ENCODE measurements at regions not wholly inside any gene's neighbourhood (a gene's known extent, or its start where the extent isn't known, plus 50 kb on each side); places are given as distances from the start of the nearest gene placed in this dataset.

GRCh38 chr1:110280126-110280525 is 59.1 kb upstream of the RBM15 start:
- H2AFZ ChIP-seq (ENCODE audit: low read length): no peak overlapping the region
- no peaks in the 10 kb centered on the region for H3K36me3 ChIP-seq (ENCODE audit: insufficient read depth, low read length)
- DNase-seq (ENCODE audit: insufficient read length, low spot score, missing footprints): no peak
- H3K4me3 ChIP-seq (ENCODE audit: insufficient read depth, low read length): no peak overlapping the region
- H3K27ac ChIP-seq (ENCODE audit: low read depth, low read length): no peak overlapping the region
- H3K9me3 ChIP-seq (ENCODE audit: low read depth, low read length): no peaks in the 10 kb centered on the region
- H4K20me1 ChIP-seq (ENCODE audit: insufficient read depth, low read length): no peaks in the 10 kb centered on the region
- peaks cover 7% of the 10 kb centered on the region for H3K4me1 ChIP-seq (ENCODE audit: insufficient read depth, low read length)
- no peaks in the 10 kb centered on the region for H3K79me2 ChIP-seq (ENCODE audit: insufficient read depth, low read length)
- TF ChIP-seq, protein P1, sequence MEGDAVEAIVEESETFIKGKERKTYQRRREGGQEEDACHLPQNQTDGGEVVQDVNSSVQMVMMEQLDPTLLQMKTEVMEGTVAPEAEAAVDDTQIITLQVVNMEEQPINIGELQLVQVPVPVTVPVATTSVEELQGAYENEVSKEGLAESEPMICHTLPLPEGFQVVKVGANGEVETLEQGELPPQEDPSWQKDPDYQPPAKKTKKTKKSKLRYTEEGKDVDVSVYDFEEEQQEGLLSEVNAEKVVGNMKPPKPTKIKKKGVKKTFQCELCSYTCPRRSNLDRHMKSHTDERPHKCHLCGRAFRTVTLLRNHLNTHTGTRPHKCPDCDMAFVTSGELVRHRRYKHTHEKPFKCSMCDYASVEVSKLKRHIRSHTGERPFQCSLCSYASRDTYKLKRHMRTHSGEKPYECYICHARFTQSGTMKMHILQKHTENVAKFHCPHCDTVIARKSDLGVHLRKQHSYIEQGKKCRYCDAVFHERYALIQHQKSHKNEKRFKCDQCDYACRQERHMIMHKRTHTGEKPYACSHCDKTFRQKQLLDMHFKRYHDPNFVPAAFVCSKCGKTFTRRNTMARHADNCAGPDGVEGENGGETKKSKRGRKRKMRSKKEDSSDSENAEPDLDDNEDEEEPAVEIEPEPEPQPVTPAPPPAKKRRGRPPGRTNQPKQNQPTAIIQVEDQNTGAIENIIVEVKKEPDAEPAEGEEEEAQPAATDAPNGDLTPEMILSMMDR (IDR thresholded peaks at IDR 0.05; ENCODE audit: extremely low read depth, low read depth, low read length): no peak
- H3K27me3 ChIP-seq (ENCODE audit: insufficient read depth, low read length): peaks cover 2% of the 10 kb centered on the region
- no peak overlapping the region for H3K4me2 ChIP-seq (ENCODE audit: insufficient read depth, low read length)

- Histone ChIP-seq H3K4me3 (ENCODE audit: insufficient read depth, low read length) (no peak overlapping the region), H3K79me2 (ENCODE audit: insufficient read depth, low read length) (no peaks in the 10 kb centered on the region), H3K9me3 (ENCODE audit: low read depth, low read length) (no peaks in the 10 kb centered on the region), H4K20me1 (ENCODE audit: insufficient read depth, low read length) (no peaks in the 10 kb centered on the region), H3K27ac (ENCODE audit: low read depth, low read length) (no peak overlapping the region), H3K4me1 (ENCODE audit: insufficient read depth, low read length) (peaks cover 7% of the 10 kb centered on the region), H3K27me3 (ENCODE audit: insufficient read depth, low read length) (peaks cover 2% of the 10 kb centered on the region), H2AFZ (ENCODE audit: low read length) (no peak overlapping the region), H3K4me2 (ENCODE audit: insufficient read depth, low read length) (no peak overlapping the region), H3K36me3 (ENCODE audit: insufficient read depth, low read length) (no peaks in the 10 kb centered on the region)
- TF ChIP-seq, protein P1 (IDR thresholded peaks at IDR 0.05; ENCODE audit: extremely low read depth, low read depth, low read length): no peak
- DNase-seq (ENCODE audit: insufficient read length, low spot score, missing footprints): no peak
These were observed 58.4 kb upstream of the RBM15 start for GRCh38 chr1:110280804-110281203.

GRCh38 chr1:110281363-110282290 is 57.5 kb upstream of the RBM15 start:
- Histone ChIP-seq H3K79me2 (ENCODE audit: insufficient read depth, low read length) (no peaks in the 10 kb centered on the region), H3K36me3 (ENCODE audit: insufficient read depth, low read length) (no peaks in the 10 kb centered on the region), H3K4me2 (ENCODE audit: insufficient read depth, low read length) (no peak overlapping the region), H4K20me1 (ENCODE audit: insufficient read depth, low read length) (no peaks in the 10 kb centered on the region), H3K27me3 (ENCODE audit: insufficient read depth, low read length) (peaks cover 2% of the 10 kb centered on the region), H2AFZ (ENCODE audit: low read length) (no peak overlapping the region), H3K4me3 (ENCODE audit: insufficient read depth, low read length) (no peak overlapping the region), H3K9me3 (ENCODE audit: low read depth, low read length) (no peaks in the 10 kb centered on the region), H3K4me1 (ENCODE audit: insufficient read depth, low read length) (peaks cover 7% of the 10 kb centered on the region), H3K27ac (ENCODE audit: low read depth, low read length) (no peak overlapping the region)
- TF ChIP-seq, protein P1 (IDR thresholded peaks at IDR 0.05; ENCODE audit: extremely low read depth, low read depth, low read length): no peak
- DNase-seq (ENCODE audit: insufficient read length, low spot score, missing footprints): no peak

DNA sequence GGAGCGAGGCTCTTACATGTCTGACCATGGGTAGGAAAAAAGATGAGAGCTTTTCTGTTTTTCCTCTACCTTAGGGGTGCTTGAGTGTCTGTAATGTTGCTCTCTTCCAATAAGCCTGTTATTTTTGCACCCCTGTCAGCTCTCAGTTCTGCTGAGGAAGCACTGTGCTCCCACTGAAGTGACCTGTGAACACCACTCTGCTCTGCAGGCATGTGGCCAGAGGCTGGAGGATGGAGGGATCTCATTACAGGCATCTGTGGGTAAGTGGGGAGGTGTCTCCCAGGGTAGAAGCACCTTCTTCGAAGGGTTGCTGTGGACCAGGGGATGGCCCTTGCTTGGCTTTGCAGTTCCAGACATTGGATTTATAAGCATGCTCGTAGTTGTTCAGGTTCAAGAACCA is 56.8 kb upstream of the RBM15 start:
- Histone ChIP-seq H2AFZ (ENCODE audit: low read length) (no peak overlapping the region), H3K4me2 (ENCODE audit: insufficient read depth, low read length) (no peak overlapping the region), H4K20me1 (ENCODE audit: insufficient read depth, low read length) (no peaks in the 10 kb centered on the region), H3K9me3 (ENCODE audit: low read depth, low read length) (no peaks in the 10 kb centered on the region), H3K27me3 (ENCODE audit: insufficient read depth, low read length) (peaks cover 2% of the 10 kb centered on the region), H3K4me1 (ENCODE audit: insufficient read depth, low read length) (peaks cover 7% of the 10 kb centered on the region), H3K4me3 (ENCODE audit: insufficient read depth, low read length) (no peak overlapping the region), H3K27ac (ENCODE audit: low read depth, low read length) (no peak overlapping the region), H3K79me2 (ENCODE audit: insufficient read depth, low read length) (no peaks in the 10 kb centered on the region), H3K36me3 (ENCODE audit: insufficient read depth, low read length) (no peaks in the 10 kb centered on the region)
- TF ChIP-seq, protein P1 (IDR thresholded peaks at IDR 0.05; ENCODE audit: extremely low read depth, low read depth, low read length): no peak
- no peak for DNase-seq (ENCODE audit: insufficient read length, low spot score, missing footprints)

Measured in osteoblast (primary cell).